Ascending aorta (tissue), 2 donors: ENCODE measurements at regions not wholly inside any gene's neighbourhood (a gene's known extent, or its start where the extent isn't known, plus 50 kb on each side); places are given as distances from the start of the nearest gene placed in this dataset.

Source experiments
- DNase-seq, 2 donors: peaks; one replicate each; pipeline ENCODE4 v3.0.0-alpha.2; 2019; ENCODE audit warnings: low spot score in 2 of 2
- H3K27ac ChIP-seq, 2 donors: fragments of 200-600 bp; sonication (generic); one replicate each; pipeline ENCODE4 v1.5.1; 2016 to 2017; ENCODE audit warnings: mild to moderate bottlenecking in 1 of 2
- H3K27me3 ChIP-seq: fragments of 200-600 bp; sonication (generic); one replicate; pipeline ENCODE4 v1.5.1; 2017
- H3K36me3 ChIP-seq, 2 donors: fragments of 200-600 bp; sonication (generic); one replicate each; pipeline ENCODE4 v1.5.1; 2016
- H3K4me1 ChIP-seq, 2 donors: fragments of 200-600 bp; sonication (generic); one replicate each; pipeline ENCODE4 v1.5.1; 2016 to 2017; ENCODE audit warnings: mild to moderate bottlenecking in 1 of 2
- H3K4me3 ChIP-seq, 2 donors: fragments of 200-600 bp; sonication (generic); one replicate each; pipeline ENCODE4 v1.5.1; 2016 to 2017; ENCODE audit warnings: mild to moderate bottlenecking in 1 of 2
- H3K9me3 ChIP-seq, 2 donors: fragments of 200-600 bp; sonication (generic); one replicate each; pipeline ENCODE4 v1.5.1; 2016
- intact Hi-C: fragments of 100-400 bp; cut with DNase I; formaldehyde crosslinking; loops from one replicate; pipeline ENCODE4 v1.15.1; 2023
- TF ChIP-seq, protein P1 (sequence below), 3 experiments: fragments of 200-600 bp in 2 of 3; fragments of 450-650 bp in 1 of 3; sonication (generic) in 2 of 3; IDR thresholded peaks; one replicate each; pipeline ENCODE4 v1.5.1; 2016 to 2019; ENCODE audit warnings: antibody characterized with exemption in 3 of 3, mild to moderate bottlenecking in 1 of 3, moderate library complexity in 1 of 3

DNA sequence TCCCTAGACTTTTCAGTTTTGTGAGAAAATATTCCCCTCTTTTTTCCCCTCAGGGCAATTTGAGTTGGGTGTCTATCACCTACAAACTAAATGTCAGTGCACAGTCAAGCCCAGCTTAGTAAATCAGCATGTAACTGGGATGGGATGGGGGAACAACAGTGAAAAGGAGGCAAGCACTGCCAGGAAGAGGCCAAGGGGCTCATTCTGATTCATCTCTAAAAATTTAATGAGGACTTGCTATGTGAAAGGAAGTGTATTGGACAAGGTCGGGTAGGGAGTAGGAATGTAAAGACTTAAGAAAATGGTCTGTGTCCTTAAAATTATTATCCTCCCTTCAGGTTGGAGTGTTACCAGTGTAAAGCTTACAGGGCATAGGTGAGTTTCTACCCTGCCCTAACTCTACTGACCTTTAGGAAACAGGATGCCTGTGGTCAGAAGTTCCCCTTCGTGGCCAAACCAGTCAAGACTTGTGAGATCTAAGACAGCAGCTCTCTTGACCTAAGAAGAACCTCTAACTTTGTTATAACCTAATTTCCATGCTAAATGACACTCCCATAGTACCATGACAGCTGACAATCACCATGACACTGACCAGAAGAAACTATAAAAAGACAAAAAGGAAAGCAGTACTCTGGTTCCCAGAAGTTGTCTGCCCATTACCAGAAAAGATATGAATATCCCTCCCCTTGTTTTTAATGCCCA, 194.4 kb upstream of the LDB2 start:
- Histone ChIP-seq H3K9me3 (no peaks in the 10 kb centered on the region), H3K4me1 (no peaks in the 10 kb centered on the region), H3K4me3 (no peak overlapping the region), H3K36me3 (no peaks in the 10 kb centered on the region), H3K27ac (no peak overlapping the region), H3K27me3 (no peaks in the 10 kb centered on the region)
- DNase-seq, result no peak
- intact Hi-C loops, result no loop called here
- TF ChIP-seq, protein P1, sequence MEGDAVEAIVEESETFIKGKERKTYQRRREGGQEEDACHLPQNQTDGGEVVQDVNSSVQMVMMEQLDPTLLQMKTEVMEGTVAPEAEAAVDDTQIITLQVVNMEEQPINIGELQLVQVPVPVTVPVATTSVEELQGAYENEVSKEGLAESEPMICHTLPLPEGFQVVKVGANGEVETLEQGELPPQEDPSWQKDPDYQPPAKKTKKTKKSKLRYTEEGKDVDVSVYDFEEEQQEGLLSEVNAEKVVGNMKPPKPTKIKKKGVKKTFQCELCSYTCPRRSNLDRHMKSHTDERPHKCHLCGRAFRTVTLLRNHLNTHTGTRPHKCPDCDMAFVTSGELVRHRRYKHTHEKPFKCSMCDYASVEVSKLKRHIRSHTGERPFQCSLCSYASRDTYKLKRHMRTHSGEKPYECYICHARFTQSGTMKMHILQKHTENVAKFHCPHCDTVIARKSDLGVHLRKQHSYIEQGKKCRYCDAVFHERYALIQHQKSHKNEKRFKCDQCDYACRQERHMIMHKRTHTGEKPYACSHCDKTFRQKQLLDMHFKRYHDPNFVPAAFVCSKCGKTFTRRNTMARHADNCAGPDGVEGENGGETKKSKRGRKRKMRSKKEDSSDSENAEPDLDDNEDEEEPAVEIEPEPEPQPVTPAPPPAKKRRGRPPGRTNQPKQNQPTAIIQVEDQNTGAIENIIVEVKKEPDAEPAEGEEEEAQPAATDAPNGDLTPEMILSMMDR (IDR thresholded peaks at IDR 0.05), result no peak

DNA sequence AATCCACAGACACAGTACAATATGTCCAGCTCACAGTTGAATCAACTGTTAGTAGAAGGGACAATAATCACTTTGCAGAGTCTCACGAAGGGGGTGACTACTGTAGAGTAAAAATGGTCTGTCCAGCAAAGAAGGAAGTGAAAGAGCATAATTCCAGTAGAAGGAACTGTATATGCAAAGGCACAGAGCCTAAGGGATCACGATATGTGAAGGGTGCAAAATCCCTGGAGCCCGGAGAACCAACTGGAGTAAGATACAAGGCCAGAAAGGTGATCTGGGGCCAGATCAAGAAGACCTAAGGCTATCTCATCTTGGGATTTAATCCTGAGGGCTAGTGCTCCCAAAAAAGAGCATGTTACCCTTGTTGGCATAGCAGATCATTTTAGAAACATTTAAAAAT, 192.7 kb upstream of the LDB2 start:
- H3K36me3 ChIP-seq, result no peaks in the 10 kb centered on the region
- H3K27ac ChIP-seq, result no peak overlapping the region
- DNase-seq, result no peak
- no peaks in the 10 kb centered on the region for H3K27me3 ChIP-seq
- H3K4me3 ChIP-seq, result no peak overlapping the region
- H3K4me1 ChIP-seq, result no peaks in the 10 kb centered on the region
- intact Hi-C loops, result no loop called here
- H3K9me3 ChIP-seq, result no peaks in the 10 kb centered on the region
- TF ChIP-seq, protein P1 (IDR thresholded peaks at IDR 0.05), result no peak

DNA sequence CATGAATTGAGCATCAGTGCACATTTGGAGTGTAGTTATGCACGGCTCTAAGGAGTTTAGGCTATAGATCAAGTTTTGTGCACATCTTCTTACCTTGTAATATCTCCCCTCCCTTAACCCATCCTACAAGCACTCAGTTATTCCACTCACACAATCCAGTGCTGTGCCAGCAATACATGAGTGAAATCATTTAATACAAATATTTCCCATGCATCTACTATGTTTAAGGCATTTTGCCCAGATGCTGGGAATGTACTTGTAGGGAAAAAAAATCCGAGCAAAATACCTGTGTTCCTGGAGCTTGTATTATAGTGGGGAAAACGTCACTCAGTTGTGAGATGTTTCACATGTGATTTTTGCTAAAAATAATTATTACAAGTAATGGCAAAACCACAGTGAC, 191.6 kb upstream of the LDB2 start:
- intact Hi-C loops, result no loop called here
- H3K36me3 ChIP-seq, result no peaks in the 10 kb centered on the region

DNA sequence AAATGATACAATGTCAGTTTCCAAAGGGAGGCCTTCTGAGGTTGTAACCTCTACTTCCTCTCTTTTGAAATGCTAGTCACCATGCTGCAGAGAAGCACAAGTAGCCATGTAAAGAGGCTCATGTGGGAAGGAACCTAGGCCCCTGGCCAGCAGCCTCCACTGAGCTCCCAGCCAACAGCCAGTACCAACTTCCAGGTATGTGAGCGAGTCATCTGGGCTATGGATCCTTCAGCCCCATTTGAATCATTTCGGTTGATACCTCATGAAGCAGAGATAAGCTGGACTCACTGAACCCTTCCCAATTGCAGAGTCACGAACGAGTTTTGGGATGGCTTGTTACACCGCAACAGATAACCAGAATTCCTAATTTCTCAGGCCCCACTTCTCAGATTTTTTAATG, 187.0 kb upstream of the LDB2 start:
- intact Hi-C loops, result no loop called here
- H3K27me3 ChIP-seq, result no peaks in the 10 kb centered on the region
- TF ChIP-seq, protein P1 (IDR thresholded peaks at IDR 0.05), result no peak
- no peak overlapping the region for H3K27ac ChIP-seq
- H3K4me1 ChIP-seq, result no peaks in the 10 kb centered on the region
- H3K4me3 ChIP-seq, result no peak overlapping the region
- H3K36me3 ChIP-seq, result no peaks in the 10 kb centered on the region
- H3K9me3 ChIP-seq, result no peaks in the 10 kb centered on the region
- DNase-seq, result no peak

More for the DNA sequence above, 191.6 kb upstream of the LDB2 start:
- DNase-seq, result no peak
- Histone ChIP-seq H3K27ac (no peak overlapping the region), H3K4me3 (no peak overlapping the region), H3K4me1 (no peaks in the 10 kb centered on the region), H3K9me3 (no peaks in the 10 kb centered on the region), H3K27me3 (no peaks in the 10 kb centered on the region)
- TF ChIP-seq, protein P1 (IDR thresholded peaks at IDR 0.05), result no peak

DNA sequence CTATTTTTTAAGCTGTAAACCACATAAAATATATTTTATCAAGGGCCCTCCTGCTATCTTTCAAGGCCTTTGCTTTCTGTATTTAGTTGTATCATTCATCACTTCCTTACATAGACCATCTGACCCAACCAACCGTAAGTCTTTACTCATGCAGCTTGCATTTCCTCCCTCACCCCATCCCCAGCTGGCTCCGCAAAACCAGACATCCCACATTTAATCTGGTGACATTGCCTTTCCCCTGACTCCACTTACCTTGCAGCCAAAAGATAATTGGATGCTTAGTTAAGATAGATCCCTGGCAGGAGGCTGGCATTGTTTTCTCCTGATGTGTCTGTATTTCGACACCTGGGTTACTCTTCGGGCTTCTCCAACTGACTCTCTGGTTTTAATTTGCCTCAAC, 183.7 kb upstream of the LDB2 start:
- Histone ChIP-seq H3K27ac (no peak overlapping the region), H3K36me3 (no peaks in the 10 kb centered on the region), H3K27me3 (no peaks in the 10 kb centered on the region), H3K4me3 (no peak overlapping the region), H3K9me3 (no peaks in the 10 kb centered on the region), H3K4me1 (no peaks in the 10 kb centered on the region)
- intact Hi-C loops, result no loop called here
- no peak for DNase-seq
- TF ChIP-seq, protein P1 (IDR thresholded peaks at IDR 0.05), result no peak

DNA sequence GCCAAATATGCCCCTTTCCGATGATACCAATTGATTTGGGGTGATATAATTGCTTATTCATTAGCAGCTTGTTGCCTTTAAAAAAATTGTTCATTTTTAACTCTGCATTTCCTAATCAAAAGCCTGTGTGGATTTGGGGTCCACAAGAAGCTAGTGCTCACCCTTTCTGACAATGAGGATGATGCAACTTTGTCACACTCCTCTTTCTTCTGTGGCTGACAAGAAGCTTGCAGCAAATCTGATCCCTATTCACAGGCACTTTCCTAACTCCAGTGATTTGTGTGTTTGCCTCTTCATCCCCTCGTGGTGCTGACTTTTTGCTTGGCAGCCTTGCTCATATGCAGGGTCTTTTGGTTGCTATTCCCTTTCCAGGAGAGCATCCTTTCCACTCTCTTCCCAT, 182.7 kb upstream of the LDB2 start:
- Histone ChIP-seq H3K27me3 (no peaks in the 10 kb centered on the region), H3K4me3 (no peak overlapping the region), H3K36me3 (no peaks in the 10 kb centered on the region), H3K9me3 (no peaks in the 10 kb centered on the region), H3K27ac (no peak overlapping the region), H3K4me1 (no peaks in the 10 kb centered on the region)
- no peak for DNase-seq
- TF ChIP-seq, protein P1 (IDR thresholded peaks at IDR 0.05), result no peak
- intact Hi-C loops, result no loop called here
